ENCODE measurements at regions not wholly inside any gene's neighbourhood (a gene's known extent, or its start where the extent isn't known, plus 50 kb on each side); places are given as distances from the start of the nearest gene placed in this dataset.

GRCh38 chr12:43102546-43103264, 449.3 kb downstream of the ADAMTS20 start:
- Mint-ChIP-seq H3K36me3 (ENCODE audit: unreplicated experiment) (no peaks in the 10 kb centered on the region), H3K4me3 (ENCODE audit: unreplicated experiment) (no peak overlapping the region), H3K27ac (ENCODE audit: unreplicated experiment) (no peak overlapping the region), H3K4me1 (ENCODE audit: unreplicated experiment) (peaks cover 6% of the 10 kb centered on the region), H3K9me3 (ENCODE audit: unreplicated experiment) (no peaks in the 10 kb centered on the region), H3K27me3 (ENCODE audit: unreplicated experiment) (peaks cover 5% of the 10 kb centered on the region)
- no peak for TF ChIP-seq CTCF (IDR thresholded peaks at IDR 0.05)
- DNase-seq (ENCODE audit: extremely low spot score, unreplicated experiment): no peak

GRCh38 chr12:43100231-43100630, 451.8 kb downstream of the ADAMTS20 start:
- no peaks in the 10 kb centered on the region for H3K36me3 Mint-ChIP-seq (ENCODE audit: unreplicated experiment)
- DNase-seq (ENCODE audit: extremely low spot score, unreplicated experiment): no peak
- no peak overlapping the region for H3K4me3 Mint-ChIP-seq (ENCODE audit: unreplicated experiment)
- no peak for TF ChIP-seq CTCF (IDR thresholded peaks at IDR 0.05)
- H3K27me3 Mint-ChIP-seq (ENCODE audit: unreplicated experiment): peaks cover 6% of the 10 kb centered on the region
- H3K27ac Mint-ChIP-seq (ENCODE audit: unreplicated experiment): no peak overlapping the region
- peaks cover 6% of the 10 kb centered on the region for H3K4me1 Mint-ChIP-seq (ENCODE audit: unreplicated experiment)
- no peaks in the 10 kb centered on the region for H3K9me3 Mint-ChIP-seq (ENCODE audit: unreplicated experiment)

- no peaks in the 10 kb centered on the region for H3K36me3 Mint-ChIP-seq (ENCODE audit: unreplicated experiment)
- no peak for DNase-seq (ENCODE audit: extremely low spot score, unreplicated experiment)
- peaks cover 4% of the 10 kb centered on the region for H3K4me1 Mint-ChIP-seq (ENCODE audit: unreplicated experiment)
- no peak for TF ChIP-seq CTCF (IDR thresholded peaks at IDR 0.05)
- H3K4me3 Mint-ChIP-seq (ENCODE audit: unreplicated experiment): no peak overlapping the region
- H3K9me3 Mint-ChIP-seq (ENCODE audit: unreplicated experiment): no peaks in the 10 kb centered on the region
- H3K27me3 Mint-ChIP-seq (ENCODE audit: unreplicated experiment): peaks cover 6% of the 10 kb centered on the region
- H3K27ac Mint-ChIP-seq (ENCODE audit: unreplicated experiment): no peak overlapping the region
Measured at GRCh38 chr12:43099691-43100163, 452.3 kb downstream of the ADAMTS20 start.

- Mint-ChIP-seq H3K4me3 (ENCODE audit: unreplicated experiment) (no peak overlapping the region), H3K27ac (ENCODE audit: unreplicated experiment) (no peak overlapping the region), H3K4me1 (ENCODE audit: unreplicated experiment) (no peaks in the 10 kb centered on the region), H3K9me3 (ENCODE audit: unreplicated experiment) (no peaks in the 10 kb centered on the region), H3K27me3 (ENCODE audit: unreplicated experiment) (peaks cover 6% of the 10 kb centered on the region), H3K36me3 (ENCODE audit: unreplicated experiment) (no peaks in the 10 kb centered on the region)
- no peak for TF ChIP-seq CTCF (IDR thresholded peaks at IDR 0.05)
- no peak for DNase-seq (ENCODE audit: extremely low spot score, unreplicated experiment)
Measured at GRCh38 chr12:43098766-43099550, 453.0 kb downstream of the ADAMTS20 start.

GRCh38 chr12:43098071-43098470, 453.9 kb downstream of the ADAMTS20 start:
- H3K27me3 Mint-ChIP-seq (ENCODE audit: unreplicated experiment): peaks cover 6% of the 10 kb centered on the region
- no peak overlapping the region for H3K4me3 Mint-ChIP-seq (ENCODE audit: unreplicated experiment)
- no peak overlapping the region for H3K27ac Mint-ChIP-seq (ENCODE audit: unreplicated experiment)
- no peak for DNase-seq (ENCODE audit: extremely low spot score, unreplicated experiment)
- H3K4me1 Mint-ChIP-seq (ENCODE audit: unreplicated experiment): no peaks in the 10 kb centered on the region
- H3K36me3 Mint-ChIP-seq (ENCODE audit: unreplicated experiment): no peaks in the 10 kb centered on the region
- H3K9me3 Mint-ChIP-seq (ENCODE audit: unreplicated experiment): no peaks in the 10 kb centered on the region
- no peak for TF ChIP-seq CTCF (IDR thresholded peaks at IDR 0.05)

Measured in osteocyte (in vitro differentiated cells).